ENCODE measurements at regions not wholly inside any gene's neighbourhood (a gene's known extent, or its start where the extent isn't known, plus 50 kb on each side); places are given as distances from the start of the nearest gene placed in this dataset.
"Not testable (repeated sequence)": the region's sequence is repeated elsewhere in the genome, so short reads cannot be mapped to it uniquely, and the experiment has no call there.

- no peak for DNase-seq (ENCODE audit: low read depth in 2 of 2)
Measured at GRCh38 chr10:3574451-3574850, 210.6 kb downstream of the KLF6 start.

GRCh38 chr10:3573498-3573897, 211.5 kb downstream of the KLF6 start:
- no peak for DNase-seq (ENCODE audit: low read depth in 2 of 2)

- no peak for DNase-seq (ENCODE audit: low read depth in 2 of 2)
Measured at GRCh38 chr10:3571310-3571825, 213.6 kb downstream of the KLF6 start.

GRCh38 chr10:3570855-3571266, 214.1 kb downstream of the KLF6 start:
- no peak for DNase-seq (ENCODE audit: low read depth in 2 of 2)

GRCh38 chr10:3570131-3570729, 214.8 kb downstream of the KLF6 start:
- DNase-seq (ENCODE audit: low read depth in 2 of 2) = no peak

GRCh38 chr10:3568983-3569382, 216.0 kb downstream of the KLF6 start:
- no peak for DNase-seq (ENCODE audit: low read depth in 2 of 2)

GRCh38 chr10:3568392-3568791, 216.6 kb downstream of the KLF6 start:
- DNase-seq (ENCODE audit: low read depth in 2 of 2) = no peak

GRCh38 chr10:3567291-3567963, 217.6 kb downstream of the KLF6 start:
- no peak for DNase-seq (ENCODE audit: low read depth in 2 of 2)

- DNase-seq (ENCODE audit: low read depth in 2 of 2) = no peak
Measured at GRCh38 chr10:3566627-3567026, 218.4 kb downstream of the KLF6 start.

- DNase-seq (ENCODE audit: low read depth in 2 of 2) = no peak
Measured at GRCh38 chr10:3564346-3565002, 220.5 kb downstream of the KLF6 start.

- DNase-seq (ENCODE audit: low read depth in 2 of 2) = no peak
Measured at GRCh38 chr10:3563298-3563697, 221.7 kb downstream of the KLF6 start.

- not testable (repeated sequence) for DNase-seq (ENCODE audit: low read depth in 2 of 2)
Measured at GRCh38 chr10:3560628-3561027, 224.4 kb downstream of the KLF6 start.

- no peak for DNase-seq (ENCODE audit: low read depth in 2 of 2)
Measured at GRCh38 chr10:3559527-3559926, 225.5 kb downstream of the KLF6 start.

- no peak for DNase-seq (ENCODE audit: low read depth in 2 of 2)
Measured at GRCh38 chr10:3559011-3559410, 226.0 kb downstream of the KLF6 start.

GRCh38 chr10:3556191-3557017, 228.6 kb downstream of the KLF6 start:
- DNase-seq (ENCODE audit: low read depth in 2 of 2) = not testable (repeated sequence)

GRCh38 chr10:3554121-3554522, 230.9 kb downstream of the KLF6 start:
- DNase-seq (ENCODE audit: low read depth in 2 of 2) = no peak

GRCh38 chr10:3552281-3552680, 232.7 kb downstream of the KLF6 start:
- DNase-seq (ENCODE audit: low read depth in 2 of 2) = no peak

GRCh38 chr10:3551761-3552160, 233.2 kb downstream of the KLF6 start:
- DNase-seq (ENCODE audit: low read depth in 2 of 2) = no peak

GRCh38 chr10:3549118-3549517, 235.9 kb downstream of the KLF6 start:
- DNase-seq (ENCODE audit: low read depth in 2 of 2) = no peak

GRCh38 chr10:3548702-3549101, 236.3 kb downstream of the KLF6 start:
- no peak for DNase-seq (ENCODE audit: low read depth in 2 of 2)

GRCh38 chr10:3548076-3548475, 236.9 kb downstream of the KLF6 start:
- no peak for DNase-seq (ENCODE audit: low read depth in 2 of 2)

GRCh38 chr10:3544561-3544960, 240.4 kb downstream of the KLF6 start:
- no peak for DNase-seq (ENCODE audit: low read depth in 2 of 2)

Measured in stimulated activated CD8-positive, alpha-beta memory T cell treated with anti-CD3 and anti-CD28 coated beads, Interleukin-7, amount 100 ng/mL, for 1 hour (primary cell).